Omental fat pad (tissue), 3 donors: ENCODE measurements at regions not wholly inside any gene's neighbourhood (a gene's known extent, or its start where the extent isn't known, plus 50 kb on each side); places are given as distances from the start of the nearest gene placed in this dataset.

ENCODE experiments used
- ATAC-seq: fragments of 150-250 bp; one replicate; pipeline ENCODE4 v1.9.1; 2016; ENCODE audit warnings: mild to moderate bottlenecking, moderate library complexity; ENCODE audit not compliant: low FRiP score
- DNase-seq: peaks from one replicate; pipeline ENCODE4 v3.0.0-alpha.2; 2019; ENCODE audit warnings: low spot score
- TF ChIP-seq, protein P1 (sequence below), 3 donors: fragments of 450-650 bp; IDR thresholded peaks; one replicate each; pipeline ENCODE4 v1.5.1; 2016 to 2017; ENCODE audit warnings: antibody characterized with exemption in 3 of 3, mild to moderate bottlenecking in 3 of 3, moderate library complexity in 2 of 3

DNA sequence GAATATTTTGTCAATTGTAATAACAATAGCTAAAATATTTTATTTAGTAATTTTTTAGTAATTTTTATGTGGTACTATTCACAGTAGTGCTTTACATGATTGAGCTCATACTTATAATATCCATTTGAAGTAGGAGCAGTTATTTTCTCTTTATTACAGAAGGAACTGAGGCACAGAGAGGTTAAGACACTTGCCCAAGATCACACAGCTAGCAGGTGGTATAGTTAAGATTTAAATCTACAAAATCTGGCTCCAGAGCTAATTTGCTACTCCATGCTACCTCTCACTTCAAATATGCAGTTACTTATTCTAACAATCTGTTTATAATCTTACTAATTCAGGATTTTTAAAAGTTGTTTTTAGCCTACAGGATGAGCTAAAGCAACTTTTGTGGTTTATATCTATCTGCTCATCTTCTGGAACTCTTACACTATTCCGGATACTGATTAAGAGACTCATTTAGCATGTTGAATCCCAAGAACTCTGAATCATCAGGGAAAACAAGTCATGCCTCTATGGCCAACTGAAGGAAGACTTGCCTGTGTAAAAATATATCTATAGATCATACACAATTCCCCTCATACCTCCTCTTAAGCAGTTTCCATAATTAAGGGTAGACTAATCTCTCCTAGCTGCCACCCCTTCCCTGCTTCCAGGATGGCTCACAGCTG, 324.2 kb downstream of the UBE3D start:
- TF ChIP-seq, protein P1, sequence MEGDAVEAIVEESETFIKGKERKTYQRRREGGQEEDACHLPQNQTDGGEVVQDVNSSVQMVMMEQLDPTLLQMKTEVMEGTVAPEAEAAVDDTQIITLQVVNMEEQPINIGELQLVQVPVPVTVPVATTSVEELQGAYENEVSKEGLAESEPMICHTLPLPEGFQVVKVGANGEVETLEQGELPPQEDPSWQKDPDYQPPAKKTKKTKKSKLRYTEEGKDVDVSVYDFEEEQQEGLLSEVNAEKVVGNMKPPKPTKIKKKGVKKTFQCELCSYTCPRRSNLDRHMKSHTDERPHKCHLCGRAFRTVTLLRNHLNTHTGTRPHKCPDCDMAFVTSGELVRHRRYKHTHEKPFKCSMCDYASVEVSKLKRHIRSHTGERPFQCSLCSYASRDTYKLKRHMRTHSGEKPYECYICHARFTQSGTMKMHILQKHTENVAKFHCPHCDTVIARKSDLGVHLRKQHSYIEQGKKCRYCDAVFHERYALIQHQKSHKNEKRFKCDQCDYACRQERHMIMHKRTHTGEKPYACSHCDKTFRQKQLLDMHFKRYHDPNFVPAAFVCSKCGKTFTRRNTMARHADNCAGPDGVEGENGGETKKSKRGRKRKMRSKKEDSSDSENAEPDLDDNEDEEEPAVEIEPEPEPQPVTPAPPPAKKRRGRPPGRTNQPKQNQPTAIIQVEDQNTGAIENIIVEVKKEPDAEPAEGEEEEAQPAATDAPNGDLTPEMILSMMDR (IDR thresholded peaks at IDR 0.05) = no peak
- no peak for DNase-seq
- no peak for ATAC-seq

DNA sequence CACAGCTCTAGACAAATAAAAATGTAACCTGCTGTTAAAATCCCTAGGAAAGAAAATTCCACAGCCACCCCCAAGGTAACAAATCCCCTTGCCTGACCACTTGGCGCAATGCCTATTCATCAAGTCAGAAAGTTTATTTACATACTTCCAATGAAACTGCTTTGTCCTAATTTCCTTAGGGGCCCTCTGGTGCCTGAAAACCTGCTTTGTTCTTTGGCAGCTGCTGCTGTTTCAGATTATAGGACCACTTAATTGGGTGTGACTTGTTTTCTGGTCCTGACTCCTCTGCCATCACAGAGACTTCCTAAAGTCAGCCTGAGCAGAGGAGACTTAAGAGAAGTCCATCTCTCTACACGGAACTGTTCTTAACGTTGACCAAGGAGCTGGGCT, 323.6 kb downstream of the UBE3D start:
- DNase-seq (no peak), ATAC-seq (no peak)
- TF ChIP-seq, protein P1 (IDR thresholded peaks at IDR 0.05) = no peak

DNA sequence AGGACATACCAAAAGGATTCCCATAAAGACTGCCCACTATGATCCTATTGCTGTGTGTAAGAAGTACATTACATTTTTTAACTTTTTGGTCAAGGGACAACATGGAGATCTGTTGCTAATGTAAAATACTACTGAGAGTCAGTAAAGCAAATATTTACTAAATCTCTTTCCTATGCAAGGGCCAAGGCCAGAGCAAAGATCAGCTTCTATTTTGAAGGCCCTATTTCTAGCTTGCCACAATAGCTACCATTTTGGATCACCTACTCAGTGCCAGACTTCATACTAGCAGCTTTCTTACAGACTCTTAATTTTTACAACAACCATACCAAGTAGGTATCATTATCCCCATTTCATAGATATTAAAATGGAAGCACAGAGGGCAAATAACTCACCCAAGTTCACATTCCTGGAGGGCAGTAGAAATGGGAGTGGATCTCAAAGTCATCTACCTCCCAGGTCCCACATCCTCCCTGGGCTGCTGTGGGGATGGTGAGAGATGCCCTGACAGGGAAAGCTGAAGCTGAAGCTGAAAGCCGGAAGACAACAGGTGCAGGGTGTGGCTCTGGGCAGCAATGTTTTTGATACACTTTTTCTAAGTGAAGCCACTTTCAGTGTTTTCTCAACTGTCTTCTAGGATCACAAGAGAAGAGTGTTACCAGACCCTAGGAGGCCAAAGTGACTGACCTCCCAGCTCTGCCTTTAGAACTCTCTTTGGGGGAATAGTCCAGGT, 321.2 kb downstream of the UBE3D start:
- no peak for DNase-seq
- no peak for ATAC-seq

DNA sequence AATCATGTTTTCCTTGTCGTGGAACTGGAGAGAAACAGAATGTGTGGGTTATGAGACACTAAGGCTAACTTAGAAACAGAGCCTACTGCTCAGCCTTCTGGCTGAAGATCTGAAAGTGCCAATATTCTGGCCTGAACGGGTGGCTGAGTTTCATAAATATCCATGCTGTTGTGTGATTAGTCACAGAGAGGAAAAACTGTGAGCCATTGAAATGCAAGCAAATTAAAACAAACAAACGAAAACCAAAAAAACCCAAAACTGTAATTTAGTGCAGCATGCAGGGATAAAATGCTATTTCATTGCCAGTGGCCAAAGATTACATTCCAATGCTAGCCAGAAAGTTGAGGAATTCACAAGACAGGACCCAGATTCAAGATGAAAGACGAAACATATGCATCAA, 315.1 kb downstream of the UBE3D start:
- TF ChIP-seq, protein P1 (IDR thresholded peaks at IDR 0.05) = no peak
- ATAC-seq (no peak), DNase-seq (no peak)

More for the DNA sequence above, 321.2 kb downstream of the UBE3D start:
- TF ChIP-seq, protein P1 (IDR thresholded peaks at IDR 0.05) = no peak

DNA sequence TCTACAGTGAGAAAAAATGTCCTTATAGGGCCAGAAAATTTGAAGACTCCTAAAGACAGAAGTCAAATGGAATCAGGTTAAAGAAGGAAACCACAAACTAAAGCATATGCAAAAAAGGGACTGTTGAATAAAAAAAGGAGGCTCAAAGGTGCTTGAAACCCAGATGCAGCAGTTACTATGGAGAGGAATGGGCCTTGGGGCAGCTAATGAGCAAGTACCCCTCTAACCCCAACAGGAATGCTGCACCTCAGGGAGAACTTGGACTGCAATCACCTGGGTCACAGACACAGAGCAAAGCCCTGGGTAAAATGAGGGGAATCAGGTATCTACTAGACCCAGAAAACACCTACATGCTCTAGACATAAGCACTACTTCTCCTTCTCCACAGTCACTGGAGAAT, 313.9 kb downstream of the UBE3D start:
- TF ChIP-seq, protein P1 (IDR thresholded peaks at IDR 0.05) = no peak
- no peak for DNase-seq
- ATAC-seq = no peak

DNA sequence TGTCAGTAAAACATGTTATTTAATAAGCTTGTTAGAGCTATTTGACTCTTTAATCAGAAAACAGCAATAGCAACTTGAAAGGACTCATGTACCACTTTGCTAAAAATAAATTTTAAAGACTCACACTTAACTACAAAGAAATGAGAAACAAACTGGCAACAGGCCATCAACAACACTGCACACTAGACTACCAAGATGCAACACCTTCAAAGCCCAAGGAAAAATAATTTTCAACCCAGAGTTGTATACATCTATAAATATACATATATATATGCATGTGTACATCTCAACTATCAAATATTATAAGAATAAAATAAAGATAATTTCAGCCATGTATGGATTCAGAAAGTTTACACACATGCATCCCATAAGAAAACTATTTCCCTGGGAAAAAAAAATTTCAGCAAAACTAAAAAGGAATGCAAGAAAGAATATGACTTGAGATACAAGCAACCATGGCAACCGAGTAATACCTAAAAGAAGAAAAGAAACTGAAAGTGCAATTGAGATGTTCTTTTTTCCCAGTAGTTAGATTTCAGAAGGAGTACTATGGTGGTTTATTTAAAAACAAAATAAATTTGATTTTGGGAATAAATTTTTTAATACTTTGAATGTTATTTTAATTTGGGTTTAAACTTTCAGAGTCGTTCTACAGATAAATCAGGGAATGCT, 303.8 kb downstream of the UBE3D start:
- DNase-seq = no peak
- no peak for ATAC-seq
- TF ChIP-seq, protein P1 (IDR thresholded peaks at IDR 0.05) = no peak
